Endothelial cell of umbilical vein (primary cell): ENCODE measurements at regions not wholly inside any gene's neighbourhood (a gene's known extent, or its start where the extent isn't known, plus 50 kb on each side); places are given as distances from the start of the nearest gene placed in this dataset.

ENCODE experiments used
- CTCF ChIP-seq, 2 donors: IDR thresholded peaks; 1 replicate in 1 of 2; 2 replicates in 1 of 2; pipeline ENCODE4 v1.5.1; 2011; ENCODE audit warnings: low read length in 2 of 2, mild to moderate bottlenecking in 2 of 2, moderate library complexity in 2 of 2, control low read depth in 1 of 2, inconsistent platforms in 1 of 2, low read depth in 1 of 2; ENCODE audit not compliant: insufficient read depth in 1 of 2; ENCODE audit errors: extremely low read depth in 1 of 2
- POLR2A ChIP-seq: IDR thresholded peaks from 2 replicates; pipeline ENCODE4 v1.6.1; 2012; ENCODE audit warnings: low read depth, mild to moderate bottlenecking, control low read depth, low read length

- TF ChIP-seq CTCF (IDR thresholded peaks at IDR 0.05; ENCODE audit: extremely low read depth in 1 of 2, insufficient read depth in 1 of 2, low read depth in 1 of 2, low read length in 2 of 2) (no peak), POLR2A (no peak)
Measured at GRCh38 chrX:8346892-8347291, 117.7 kb upstream of the VCX3B start.
